Neural cell (in vitro differentiated cells): ENCODE measurements at regions not wholly inside any gene's neighbourhood (a gene's known extent, or its start where the extent isn't known, plus 50 kb on each side); places are given as distances from the start of the nearest gene placed in this dataset.

ENCODE experiments used
- CTCF ChIP-seq: fragments of 450-650 bp; IDR thresholded peaks from 2 replicates; pipeline ENCODE4 v1.5.1; 2014; ENCODE audit warnings: antibody characterized with exemption, mild to moderate bottlenecking, moderate library complexity; ENCODE audit not compliant: poor library complexity, severe bottlenecking
- RAD21 ChIP-seq: fragments of 450-650 bp; conservative IDR thresholded peaks from 2 replicates; pipeline ENCODE4 v1.6.1; 2014; ENCODE audit warnings: antibody characterized with exemption, mild to moderate bottlenecking, moderate library complexity
- SMC3 ChIP-seq: fragments of 450-650 bp; conservative IDR thresholded peaks from 2 replicates; pipeline ENCODE4 v1.6.1; 2014; ENCODE audit warnings: antibody characterized with exemption, mild to moderate bottlenecking, moderate library complexity; ENCODE audit not compliant: poor library complexity

GRCh38 chr12:65642061-65642661 lies 182.1 kb upstream of the HMGA2 start:
- no peak for TF ChIP-seq SMC3
- no peak for TF ChIP-seq CTCF
- no peak for TF ChIP-seq RAD21
